HepG2 (cell line): ENCODE measurements at regions not wholly inside any gene's neighbourhood (a gene's known extent, or its start where the extent isn't known, plus 50 kb on each side); places are given as distances from the start of the nearest gene placed in this dataset.
"Not testable (repeated sequence)": the region's sequence is repeated elsewhere in the genome, so short reads cannot be mapped to it uniquely, and the experiment has no call there.

Experiments
- CBX5 ChIP-seq: sonication (generic); formaldehyde crosslinking; IDR thresholded peaks from 2 replicates; pipeline ENCODE4 v1.4.0; 2020; ENCODE audit warnings: missing genetic modification reagents, borderline replicate concordance
- GATAD1 ChIP-seq: IDR thresholded peaks from 2 replicates; pipeline ENCODE4 v1.6.1; 2016; ENCODE audit warnings: missing genetic modification reagents, missing compliant biosample characterization
- KAT8 ChIP-seq: IDR thresholded peaks from 2 replicates; pipeline ENCODE4 v1.6.1; 2016; ENCODE audit warnings: missing genetic modification reagents, missing compliant biosample characterization
- MYC ChIP-seq: sonication (generic); formaldehyde crosslinking; IDR thresholded peaks from 2 replicates; pipeline ENCODE4 v1.9.0; 2021; ENCODE audit warnings: missing genetic modification reagents, borderline replicate concordance
- NKX3-1 ChIP-seq: sonication (generic); formaldehyde crosslinking; IDR thresholded peaks from 2 replicates; pipeline ENCODE4 v1.5.0; 2020; ENCODE audit warnings: missing genetic modification reagents
- SOX13 ChIP-seq, 3 experiments: fragments of 450-650 bp in 1 of 3; sonication (generic) in 1 of 3; formaldehyde crosslinking in 1 of 3; IDR thresholded peaks in 2 of 3; conservative IDR thresholded peaks in 1 of 3; 2 replicates each; pipeline versions ENCODE4 v1.5.0 to v1.6.1; 2016 to 2020; ENCODE audit warnings: antibody characterized with exemption in 1 of 3, mild to moderate bottlenecking in 1 of 3, missing compliant biosample characterization in 1 of 3, missing genetic modification reagents in 1 of 3, moderate library complexity in 1 of 3
- ZMYM4 ChIP-seq: sonication (generic); formaldehyde crosslinking; IDR thresholded peaks from 2 replicates; pipeline ENCODE4 v1.8.1; 2023; ENCODE audit warnings: mild to moderate bottlenecking, missing genetic modification reagents
- ZNF263 ChIP-seq: sonication (generic); formaldehyde crosslinking; IDR thresholded peaks from 2 replicates; pipeline ENCODE4 v1.4.0; 2020; ENCODE audit warnings: missing genetic modification reagents
- ZNF543 ChIP-seq: sonication (generic); formaldehyde crosslinking; IDR thresholded peaks from 2 replicates; pipeline ENCODE4 v1.4.0; 2020; ENCODE audit warnings: mild to moderate bottlenecking, missing genetic modification reagents
- ZNF772 ChIP-seq: sonication (generic); formaldehyde crosslinking; IDR thresholded peaks from 2 replicates; pipeline ENCODE4 v1.5.0; 2020; ENCODE audit warnings: mild to moderate bottlenecking, missing genetic modification reagents
- ZNF788 ChIP-seq: sonication (generic); formaldehyde crosslinking; IDR thresholded peaks from 2 replicates; pipeline ENCODE4 v1.5.0; 2020; ENCODE audit warnings: mild to moderate bottlenecking, missing genetic modification reagents, borderline replicate concordance
- TF ChIP-seq, protein P1 (sequence below): sonication (generic); formaldehyde crosslinking; IDR thresholded peaks from 2 replicates; pipeline ENCODE4 v1.4.0; 2020; ENCODE audit warnings: missing genetic modification reagents
- TF ChIP-seq, protein P2 (sequence below): sonication (generic); formaldehyde crosslinking; IDR thresholded peaks from 2 replicates; pipeline ENCODE4 v1.4.0; 2020; ENCODE audit warnings: missing genetic modification reagents, borderline replicate concordance
- TF ChIP-seq, protein P3 (sequence below): sonication (generic); formaldehyde crosslinking; IDR thresholded peaks from 2 replicates; pipeline ENCODE4 v1.8.0; 2023; ENCODE audit warnings: mild to moderate bottlenecking, missing genetic modification reagents
- TF ChIP-seq, protein P4 (sequence below): sonication (generic); formaldehyde crosslinking; IDR thresholded peaks from 2 replicates; pipeline ENCODE4 v1.4.0; 2020; ENCODE audit warnings: mild to moderate bottlenecking, missing genetic modification reagents

DNA sequence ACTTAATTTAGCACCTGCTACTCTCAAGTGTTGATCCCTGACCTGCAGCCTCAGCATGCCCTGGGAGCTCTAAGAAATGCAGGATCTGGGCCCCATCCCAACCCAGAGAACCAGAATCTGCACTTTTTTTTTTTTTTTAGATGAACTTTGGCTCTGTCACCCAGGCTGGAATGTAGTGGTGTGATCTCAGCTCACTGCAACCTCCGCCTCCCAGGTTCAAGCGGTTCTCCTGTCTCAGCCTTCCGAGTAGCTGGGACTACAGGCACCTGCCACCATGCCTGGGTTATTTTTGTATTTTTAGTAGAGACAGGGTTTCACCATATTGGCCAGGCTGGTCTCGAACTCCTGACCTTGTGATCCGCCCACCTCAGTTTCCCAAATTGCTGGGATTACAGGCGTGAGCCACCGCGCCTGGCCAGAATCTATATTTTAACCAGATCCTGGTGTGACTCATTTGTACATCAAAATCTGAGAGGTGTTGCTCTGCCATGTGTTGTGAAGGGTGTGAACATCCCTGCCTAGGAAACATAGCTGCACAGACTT is 92.4 kb upstream of the SH3BP4 start (continued):
- TF ChIP-seq, protein P1, sequence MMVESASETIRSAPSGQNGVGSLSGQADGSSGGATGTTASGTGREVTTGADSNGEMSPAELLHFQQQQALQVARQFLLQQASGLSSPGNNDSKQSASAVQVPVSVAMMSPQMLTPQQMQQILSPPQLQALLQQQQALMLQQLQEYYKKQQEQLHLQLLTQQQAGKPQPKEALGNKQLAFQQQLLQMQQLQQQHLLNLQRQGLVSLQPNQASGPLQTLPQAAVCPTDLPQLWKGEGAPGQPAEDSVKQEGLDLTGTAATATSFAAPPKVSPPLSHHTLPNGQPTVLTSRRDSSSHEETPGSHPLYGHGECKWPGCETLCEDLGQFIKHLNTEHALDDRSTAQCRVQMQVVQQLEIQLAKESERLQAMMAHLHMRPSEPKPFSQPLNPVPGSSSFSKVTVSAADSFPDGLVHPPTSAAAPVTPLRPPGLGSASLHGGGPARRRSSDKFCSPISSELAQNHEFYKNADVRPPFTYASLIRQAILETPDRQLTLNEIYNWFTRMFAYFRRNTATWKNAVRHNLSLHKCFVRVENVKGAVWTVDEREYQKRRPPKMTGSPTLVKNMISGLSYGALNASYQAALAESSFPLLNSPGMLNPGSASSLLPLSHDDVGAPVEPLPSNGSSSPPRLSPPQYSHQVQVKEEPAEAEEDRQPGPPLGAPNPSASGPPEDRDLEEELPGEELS (CRISPR knock-in tag) = peak; percentile 73
- TF ChIP-seq ZNF772 (CRISPR knock-in tag) (0 out of 2 replicates have a peak, but pooled peaks have one; percentile 12), ZNF263 (CRISPR knock-in tag) (peak; percentile 41; the same call in 1 of the 2 replicates), KAT8 (CRISPR knock-in tag) (peak; percentile 41), NKX3-1 (CRISPR knock-in tag) (0 out of 2 replicates have a peak, but pooled peaks have one; percentile 36), ZMYM4 (CRISPR knock-in tag) (peak; percentile 67; the same call in 1 of the 2 replicates), CBX5 (CRISPR knock-in tag) (peak; percentile 23; the same call in 1 of the 2 replicates), SOX13 (CRISPR knock-in tag; conservative IDR thresholded peaks at IDR 0.05 in 1 of 2, IDR thresholded peaks at IDR 0.05 in 1 of 2) (peak in 1 of 2 experiments; percentile 55; a peak in 2 of 4 replicates), ZNF788 (CRISPR knock-in tag) (peak; percentile 63; the same call in 1 of the 2 replicates), ZNF543 (CRISPR knock-in tag) (peak; percentile 83; the same call in 1 of the 2 replicates), GATAD1 (CRISPR knock-in tag) (peak; percentile 11; the same call in 1 of the 2 replicates), MYC (0 out of 2 replicates have a peak, but pooled peaks have one; percentile 39)
- TF ChIP-seq, protein P2, sequence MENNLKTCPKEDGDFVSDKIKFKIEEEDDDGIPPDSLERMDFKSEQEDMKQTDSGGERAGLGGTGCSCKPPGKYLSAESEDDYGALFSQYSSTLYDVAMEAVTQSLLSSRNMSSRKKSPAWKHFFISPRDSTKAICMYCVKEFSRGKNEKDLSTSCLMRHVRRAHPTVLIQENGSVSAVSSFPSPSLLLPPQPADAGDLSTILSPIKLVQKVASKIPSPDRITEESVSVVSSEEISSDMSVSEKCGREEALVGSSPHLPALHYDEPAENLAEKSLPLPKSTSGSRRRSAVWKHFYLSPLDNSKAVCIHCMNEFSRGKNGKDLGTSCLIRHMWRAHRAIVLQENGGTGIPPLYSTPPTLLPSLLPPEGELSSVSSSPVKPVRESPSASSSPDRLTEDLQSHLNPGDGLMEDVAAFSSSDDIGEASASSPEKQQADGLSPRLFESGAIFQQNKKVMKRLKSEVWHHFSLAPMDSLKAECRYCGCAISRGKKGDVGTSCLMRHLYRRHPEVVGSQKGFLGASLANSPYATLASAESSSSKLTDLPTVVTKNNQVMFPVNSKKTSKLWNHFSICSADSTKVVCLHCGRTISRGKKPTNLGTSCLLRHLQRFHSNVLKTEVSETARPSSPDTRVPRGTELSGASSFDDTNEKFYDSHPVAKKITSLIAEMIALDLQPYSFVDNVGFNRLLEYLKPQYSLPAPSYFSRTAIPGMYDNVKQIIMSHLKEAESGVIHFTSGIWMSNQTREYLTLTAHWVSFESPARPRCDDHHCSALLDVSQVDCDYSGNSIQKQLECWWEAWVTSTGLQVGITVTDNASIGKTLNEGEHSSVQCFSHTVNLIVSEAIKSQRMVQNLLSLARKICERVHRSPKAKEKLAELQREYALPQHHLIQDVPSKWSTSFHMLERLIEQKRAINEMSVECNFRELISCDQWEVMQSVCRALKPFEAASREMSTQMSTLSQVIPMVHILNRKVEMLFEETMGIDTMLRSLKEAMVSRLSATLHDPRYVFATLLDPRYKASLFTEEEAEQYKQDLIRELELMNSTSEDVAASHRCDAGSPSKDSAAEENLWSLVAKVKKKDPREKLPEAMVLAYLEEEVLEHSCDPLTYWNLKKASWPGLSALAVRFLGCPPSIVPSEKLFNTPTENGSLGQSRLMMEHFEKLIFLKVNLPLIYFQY (CRISPR knock-in tag) = peak; percentile 95
- TF ChIP-seq, protein P3, sequence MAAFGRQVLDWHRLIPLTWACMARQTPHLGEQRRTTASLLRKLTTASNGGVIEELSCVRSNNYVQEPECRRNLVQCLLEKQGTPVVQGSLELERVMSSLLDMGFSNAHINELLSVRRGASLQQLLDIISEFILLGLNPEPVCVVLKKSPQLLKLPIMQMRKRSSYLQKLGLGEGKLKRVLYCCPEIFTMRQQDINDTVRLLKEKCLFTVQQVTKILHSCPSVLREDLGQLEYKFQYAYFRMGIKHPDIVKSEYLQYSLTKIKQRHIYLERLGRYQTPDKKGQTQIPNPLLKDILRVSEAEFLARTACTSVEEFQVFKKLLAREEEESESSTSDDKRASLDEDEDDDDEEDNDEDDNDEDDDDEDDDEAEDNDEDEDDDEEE (CRISPR knock-in tag) = peak; percentile 31; the same call in 1 of the 2 replicates
- TF ChIP-seq, protein P4, sequence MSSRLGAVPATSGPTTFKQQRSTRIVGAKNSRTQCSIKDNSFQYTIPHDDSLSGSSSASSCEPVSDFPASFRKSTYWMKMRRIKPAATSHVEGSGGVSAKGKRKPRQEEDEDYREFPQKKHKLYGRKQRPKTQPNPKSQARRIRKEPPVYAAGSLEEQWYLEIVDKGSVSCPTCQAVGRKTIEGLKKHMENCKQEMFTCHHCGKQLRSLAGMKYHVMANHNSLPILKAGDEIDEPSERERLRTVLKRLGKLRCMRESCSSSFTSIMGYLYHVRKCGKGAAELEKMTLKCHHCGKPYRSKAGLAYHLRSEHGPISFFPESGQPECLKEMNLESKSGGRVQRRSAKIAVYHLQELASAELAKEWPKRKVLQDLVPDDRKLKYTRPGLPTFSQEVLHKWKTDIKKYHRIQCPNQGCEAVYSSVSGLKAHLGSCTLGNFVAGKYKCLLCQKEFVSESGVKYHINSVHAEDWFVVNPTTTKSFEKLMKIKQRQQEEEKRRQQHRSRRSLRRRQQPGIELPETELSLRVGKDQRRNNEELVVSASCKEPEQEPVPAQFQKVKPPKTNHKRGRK (CRISPR knock-in tag) = 0 out of 2 replicates have a peak, but pooled peaks have one; percentile 53
- TF ChIP-seq SOX13 (IDR thresholded peaks at IDR 0.05) = not testable (repeated sequence)
